IMR-90 (cell line): ENCODE measurements at regions not wholly inside any gene's neighbourhood (a gene's known extent, or its start where the extent isn't known, plus 50 kb on each side); places are given as distances from the start of the nearest gene placed in this dataset.

ENCODE experiments used
- ATAC-seq: fragments of 200-7000 bp; cut with Tn5 transposase; 2 replicates; pipeline ENCODE4 v1.9.1; 2020; ENCODE audit warnings: low read depth, mild to moderate bottlenecking, moderate library complexity
- BruUV-seq: library from RNA; stranded (reverse); fragments of 400-500 nt; replicated peaks from 2 replicates; lab custom pipeline; 2021; lab: Mats Ljungman, UMichigan
- CTCF ChIA-PET: fragments of 300-600 bp; formaldehyde crosslinking; extraction: SDS; loops from one replicate; lab custom pipeline; 2021; ENCODE audit warnings: antibody characterized with exemption; lab: Yijun Ruan, JAX
- POLR2A ChIA-PET: fragments of 300-600 bp; sonication (Branson Sonifier 250); formaldehyde crosslinking; loops from one replicate; lab custom pipeline; 2022; ENCODE audit warnings: antibody characterized with exemption; ENCODE audit not compliant: unreplicated experiment; lab: Charles Lee
- DNase-seq: peaks from one replicate; pipeline ENCODE4 v3.0.0; 2013
- H2AFZ ChIP-seq: replicated peaks from 2 replicates; pipeline ENCODE3; 2013; ENCODE audit warnings: low read length, mild to moderate bottlenecking; ENCODE audit not compliant: poor library complexity
- H2AK5ac ChIP-seq: 2 replicates; pipeline ENCODE4 v1.6.1; 2013; ENCODE audit warnings: low read depth, low read length, inconsistent platforms
- H2AK9ac ChIP-seq: replicated peaks from 2 replicates; pipeline ENCODE3; 2013; ENCODE audit warnings: mild to moderate bottlenecking, low read depth, low read length, moderate library complexity; ENCODE audit not compliant: poor library complexity
- H2BK120ac ChIP-seq: 2 replicates; pipeline ENCODE4 v1.6.1; 2013; ENCODE audit warnings: low read depth, low read length, inconsistent platforms
- H2BK15ac ChIP-seq: 3 replicates; pipeline ENCODE4 v1.6.1; 2013; ENCODE audit warnings: low read depth, low read length, inconsistent platforms
- H2BK20ac ChIP-seq: 2 replicates; pipeline ENCODE4 v1.6.1; 2013; ENCODE audit warnings: low read depth, mild to moderate bottlenecking, inconsistent platforms, low read length, moderate library complexity
- H2BK5ac ChIP-seq: 2 replicates; pipeline ENCODE4 v1.6.1; 2013; ENCODE audit warnings: mild to moderate bottlenecking, low read depth, low read length, inconsistent platforms; ENCODE audit not compliant: poor library complexity, severe bottlenecking
- H3K14ac ChIP-seq: replicated peaks from 2 replicates; pipeline ENCODE4 v1.6.1; 2013; ENCODE audit warnings: low read depth, low read length, inconsistent platforms
- H3K18ac ChIP-seq: 2 replicates; pipeline ENCODE4 v1.6.1; 2013; ENCODE audit warnings: low read depth, low read length, control low read depth
- H3K23ac ChIP-seq: 2 replicates; pipeline ENCODE4 v1.6.1; 2013; ENCODE audit warnings: low read depth, low read length, inconsistent platforms
- H3K27ac ChIP-seq: 2 replicates; pipeline ENCODE4 v1.5.1; 2013; ENCODE audit warnings: mild to moderate bottlenecking, control low read depth, low read length; ENCODE audit not compliant: insufficient read depth
- H3K27me3 ChIP-seq: 2 replicates; pipeline ENCODE4 v1.6.1; 2013; ENCODE audit warnings: low read length; ENCODE audit not compliant: control insufficient read depth, insufficient read depth
- H3K36me3 ChIP-seq: 2 replicates; pipeline ENCODE4 v1.6.1; 2013; ENCODE audit warnings: low read length, mixed read lengths; ENCODE audit not compliant: control insufficient read depth, insufficient read depth
- H3K4ac ChIP-seq: 2 replicates; pipeline ENCODE4 v1.6.1; 2013; ENCODE audit warnings: low read depth, low read length, inconsistent platforms
- H3K4me1 ChIP-seq: 2 replicates; pipeline ENCODE4 v1.6.1; 2013; ENCODE audit warnings: low read length, mixed read lengths; ENCODE audit not compliant: control insufficient read depth, insufficient read depth
- H3K4me2 ChIP-seq: 2 replicates; pipeline ENCODE4 v1.6.1; 2013; ENCODE audit warnings: low read depth, mild to moderate bottlenecking, control low read depth, low read length, moderate library complexity
- H3K4me3 ChIP-seq: 2 replicates; pipeline ENCODE4 v1.5.1; 2013; ENCODE audit warnings: low read depth, mild to moderate bottlenecking, control low read depth, low read length, moderate library complexity; ENCODE audit not compliant: insufficient read depth
- H3K56ac ChIP-seq: 2 replicates; pipeline ENCODE4 v1.6.1; 2013; ENCODE audit warnings: low read length, inconsistent platforms; ENCODE audit not compliant: insufficient read depth; ENCODE audit errors: extremely low read depth
- H3K79me1 ChIP-seq, 2 experiments: 2 replicates each; pipeline ENCODE4 v1.6.1; 2013; ENCODE audit warnings: low read length in 2 of 2, inconsistent platforms in 1 of 2, low read depth in 1 of 2
- H3K9ac ChIP-seq: 2 replicates; pipeline ENCODE4 v1.6.1; 2013; ENCODE audit warnings: low read depth, low read length, control low read depth
- H3K9me1 ChIP-seq: 2 replicates; pipeline ENCODE4 v1.6.1; 2013; ENCODE audit warnings: low read length, inconsistent platforms; ENCODE audit not compliant: insufficient read depth
- H3K9me3 ChIP-seq: 2 replicates; pipeline ENCODE4 v1.6.1; 2013; ENCODE audit warnings: low read length; ENCODE audit not compliant: control insufficient read depth, insufficient read depth
- H4K20me1 ChIP-seq: 2 replicates; pipeline ENCODE4 v1.6.1; 2013; ENCODE audit warnings: low read length, inconsistent platforms; ENCODE audit not compliant: insufficient read depth
- H4K5ac ChIP-seq: 2 replicates; pipeline ENCODE4 v1.6.1; 2013; ENCODE audit warnings: mild to moderate bottlenecking, low read depth, low read length, control low read depth
- H4K8ac ChIP-seq, 2 experiments: 2 replicates each; pipeline ENCODE4 v1.6.1; 2013; ENCODE audit warnings: low read depth in 2 of 2, low read length in 2 of 2, control low read depth in 1 of 2, inconsistent platforms in 1 of 2
- H4K91ac ChIP-seq: 2 replicates; pipeline ENCODE4 v1.6.1; 2013; ENCODE audit warnings: low read depth, low read length, inconsistent platforms; ENCODE audit not compliant: insufficient read depth
- BHLHE40 ChIP-seq: fragments of 150-350 bp; IDR thresholded peaks from 2 replicates; pipeline ENCODE4 v1.6.1; 2016; ENCODE audit warnings: mild to moderate bottlenecking, low read depth, low read length
- CHD1 ChIP-seq: IDR thresholded peaks from 2 replicates; pipeline ENCODE4 v1.6.1; 2012; ENCODE audit warnings: low read depth, low read length, improper control_type of control experiment
- ELK1 ChIP-seq: fragments of 150-350 bp; IDR thresholded peaks from 2 replicates; pipeline ENCODE4 v1.6.1; 2016; ENCODE audit warnings: low read depth, mild to moderate bottlenecking, low read length, moderate library complexity, borderline replicate concordance
- FOS ChIP-seq: fragments of 150-350 bp; IDR thresholded peaks from 2 replicates; pipeline ENCODE4 v1.6.1; 2016; ENCODE audit warnings: low read depth, low read length
- MAFK ChIP-seq: IDR thresholded peaks from 2 replicates; pipeline ENCODE4 v1.6.1; 2012; ENCODE audit warnings: low read depth, low read length, improper control_type of control experiment
- MAZ ChIP-seq: IDR thresholded peaks from 2 replicates; pipeline ENCODE4 v1.6.1; 2012; ENCODE audit warnings: low read depth, mild to moderate bottlenecking, low read length, improper control_type of control experiment, moderate library complexity, borderline replicate concordance
- MXI1 ChIP-seq: IDR thresholded peaks from 2 replicates; pipeline ENCODE4 v1.6.1; 2012; ENCODE audit warnings: low read depth, mild to moderate bottlenecking, low read length, moderate library complexity, borderline replicate concordance
- NFE2L2 ChIP-seq: fragments of 150-350 bp; IDR thresholded peaks from 2 replicates; pipeline ENCODE4 v1.6.1; 2016; ENCODE audit warnings: low read depth, mild to moderate bottlenecking, low read length
- POLR2A ChIP-seq: IDR thresholded peaks from 2 replicates; pipeline ENCODE4 v1.6.1; 2012; ENCODE audit warnings: mild to moderate bottlenecking, low read depth, low read length
- RAD21 ChIP-seq: IDR thresholded peaks from 2 replicates; pipeline ENCODE4 v1.6.1; 2012; ENCODE audit warnings: low read length, improper control_type of control experiment
- RCOR1 ChIP-seq: IDR thresholded peaks from 2 replicates; pipeline ENCODE4 v1.6.1; 2012; ENCODE audit warnings: mild to moderate bottlenecking, low read length, improper control_type of control experiment; ENCODE audit not compliant: insufficient replicate concordance
- RFX5 ChIP-seq: IDR thresholded peaks from 2 replicates; pipeline ENCODE4 v1.8.0; 2012; ENCODE audit warnings: low read depth, mild to moderate bottlenecking, low read length, moderate library complexity
- WGBS, 2 experiments: methylation state at CpG; one replicate each; pipeline versions ENCODE4 v1.1.5 to v1.1.7; 2013; ENCODE audit warnings: missing lambda C conversion rate in 2 of 2; ENCODE audit not compliant: insufficient read length in 1 of 2; ENCODE audit errors: extremely low coverage in 2 of 2; 5-methylcytosine and 5-hydroxymethylcytosine counted together
- dilution Hi-C: fragments of 300-500 bp; cut with HindIII; formaldehyde crosslinking; loops from one replicate; pipeline ENCODE4 v1.14.3; 2018; ENCODE audit warnings: low sequenced_read_pairs; ENCODE audit not compliant: unreplicated experiment
- in situ Hi-C: fragments of 300-500 bp; cut with MboI; formaldehyde crosslinking; loops from 3 replicates; pipeline ENCODE4 v1.14.3; 2019; ENCODE audit warnings: low sequenced_read_pairs, inconsistent platforms, mixed read lengths
- intact Hi-C: fragments of 100-400 bp; cut with micrococcal nuclease; formaldehyde crosslinking; loops from 2 replicates; pipeline ENCODE4 v1.10.0; 2022
- TF ChIP-seq, protein P1 (sequence below): conservative IDR thresholded peaks from 2 replicates; pipeline ENCODE4 v1.5.1; 2012; ENCODE audit warnings: mild to moderate bottlenecking, low read depth, low read length, improper control_type of control experiment
- TF ChIP-seq, protein P2 (sequence below): fragments of 150-350 bp; IDR thresholded peaks from 2 replicates; pipeline ENCODE4 v1.6.1; 2017; ENCODE audit warnings: mild to moderate bottlenecking, antibody characterized with exemption, low read length, low read depth

- H3K4me2 ChIP-seq, result no peak overlapping the region
- H2BK20ac ChIP-seq, result 0 out of 2 replicates have a peak overlapping the region, but pooled peaks have one; percentile 16
- peak overlapping the region; percentile 29; the same call in 1 of the 2 replicates for H3K4ac ChIP-seq
- no peak for ATAC-seq
- dilution Hi-C loops, result no loop called here
- no peaks in the 10 kb centered on the region for H3K79me1 ChIP-seq
- H3K4me1 ChIP-seq, result peaks cover 13% of the 10 kb centered on the region; the same call in 1 of the 2 replicates
- no TSS peak for BruUV-seq
- no peak overlapping the region for H2AK9ac ChIP-seq
- in situ Hi-C loops, result no loop called here
- H3K36me3 ChIP-seq, result no peaks in the 10 kb centered on the region
- 0 out of 4 replicates have a peak overlapping the region, but pooled peaks of 1 of the 2 experiments have one; percentile 35 for H4K8ac ChIP-seq
- no peak overlapping the region for H4K5ac ChIP-seq
- no peak overlapping the region for H3K27ac ChIP-seq
- no peak overlapping the region for H3K56ac ChIP-seq
- H3K18ac ChIP-seq, result no peak overlapping the region
- H3K4me3 ChIP-seq, result no peak overlapping the region
- intact Hi-C loops, result loop anchor here (1.0 kb wide), 1 partner anchor 20 kb away; no protein-coding TSS in a partner anchor
- no peaks in the 10 kb centered on the region for H3K27me3 ChIP-seq
- ChIA-PET CTCF (no interaction called here), POLR2A (no interaction called here)
- no peak overlapping the region for H2BK5ac ChIP-seq
- H3K14ac ChIP-seq, result no peak overlapping the region
- H2BK120ac ChIP-seq, result no peak overlapping the region; the same call in 1 of the 2 replicates
- H3K9me3 ChIP-seq, result no peaks in the 10 kb centered on the region
- TF ChIP-seq, protein P1, sequence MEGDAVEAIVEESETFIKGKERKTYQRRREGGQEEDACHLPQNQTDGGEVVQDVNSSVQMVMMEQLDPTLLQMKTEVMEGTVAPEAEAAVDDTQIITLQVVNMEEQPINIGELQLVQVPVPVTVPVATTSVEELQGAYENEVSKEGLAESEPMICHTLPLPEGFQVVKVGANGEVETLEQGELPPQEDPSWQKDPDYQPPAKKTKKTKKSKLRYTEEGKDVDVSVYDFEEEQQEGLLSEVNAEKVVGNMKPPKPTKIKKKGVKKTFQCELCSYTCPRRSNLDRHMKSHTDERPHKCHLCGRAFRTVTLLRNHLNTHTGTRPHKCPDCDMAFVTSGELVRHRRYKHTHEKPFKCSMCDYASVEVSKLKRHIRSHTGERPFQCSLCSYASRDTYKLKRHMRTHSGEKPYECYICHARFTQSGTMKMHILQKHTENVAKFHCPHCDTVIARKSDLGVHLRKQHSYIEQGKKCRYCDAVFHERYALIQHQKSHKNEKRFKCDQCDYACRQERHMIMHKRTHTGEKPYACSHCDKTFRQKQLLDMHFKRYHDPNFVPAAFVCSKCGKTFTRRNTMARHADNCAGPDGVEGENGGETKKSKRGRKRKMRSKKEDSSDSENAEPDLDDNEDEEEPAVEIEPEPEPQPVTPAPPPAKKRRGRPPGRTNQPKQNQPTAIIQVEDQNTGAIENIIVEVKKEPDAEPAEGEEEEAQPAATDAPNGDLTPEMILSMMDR, result no peak
- no peak for TF ChIP-seq RAD21
- no peak for TF ChIP-seq MXI1
- no peak for TF ChIP-seq POLR2A
- no peak for TF ChIP-seq MAZ
- no peak for TF ChIP-seq FOS
- TF ChIP-seq ELK1, result no peak
- no peak for TF ChIP-seq MAFK
- TF ChIP-seq BHLHE40, result no peak
- no peak for TF ChIP-seq RFX5
- no peak for TF ChIP-seq RCOR1
- TF ChIP-seq CHD1, result no peak
- TF ChIP-seq NFE2L2, result no peak
- TF ChIP-seq, protein P2, sequence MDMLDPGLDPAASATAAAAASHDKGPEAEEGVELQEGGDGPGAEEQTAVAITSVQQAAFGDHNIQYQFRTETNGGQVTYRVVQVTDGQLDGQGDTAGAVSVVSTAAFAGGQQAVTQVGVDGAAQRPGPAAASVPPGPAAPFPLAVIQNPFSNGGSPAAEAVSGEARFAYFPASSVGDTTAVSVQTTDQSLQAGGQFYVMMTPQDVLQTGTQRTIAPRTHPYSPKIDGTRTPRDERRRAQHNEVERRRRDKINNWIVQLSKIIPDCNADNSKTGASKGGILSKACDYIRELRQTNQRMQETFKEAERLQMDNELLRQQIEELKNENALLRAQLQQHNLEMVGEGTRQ, result no peak
- H2BK15ac ChIP-seq, result no peak overlapping the region
- no peak overlapping the region for H3K23ac ChIP-seq
- no peak overlapping the region for H3K9ac ChIP-seq
- no peaks in the 10 kb centered on the region for H4K20me1 ChIP-seq
- no peak for DNase-seq
- no peak overlapping the region for H2AFZ ChIP-seq
- peaks cover 7% of the 10 kb centered on the region; the same call in 1 of the 2 replicates for H3K9me1 ChIP-seq
- no peak overlapping the region for H4K91ac ChIP-seq
- no CpG with 5 or more reads among the region's 2 CpGs for WGBS, 2 experiments
- H2AK5ac ChIP-seq, result no peak overlapping the region
Observed at GRCh38 chr2:215557701-215558100, 121.8 kb upstream of the FN1 start.
